Neural progenitor cell (in vitro differentiated cells): ENCODE measurements at regions not wholly inside any gene's neighbourhood (a gene's known extent, or its start where the extent isn't known, plus 50 kb on each side); places are given as distances from the start of the nearest gene placed in this dataset.

Experiments used
- CTCF ChIP-seq: fragments of 200-600 bp; sonication (generic); IDR thresholded peaks from 2 replicates; pipeline ENCODE4 v1.5.1; 2017; ENCODE audit warnings: antibody characterized with exemption, mild to moderate bottlenecking
- EZH2phosphoT487 ChIP-seq: fragments of 200-600 bp; sonication (generic); IDR thresholded peaks from 2 replicates; pipeline ENCODE4 v1.6.1; 2017; ENCODE audit warnings: antibody characterized with exemption

DNA sequence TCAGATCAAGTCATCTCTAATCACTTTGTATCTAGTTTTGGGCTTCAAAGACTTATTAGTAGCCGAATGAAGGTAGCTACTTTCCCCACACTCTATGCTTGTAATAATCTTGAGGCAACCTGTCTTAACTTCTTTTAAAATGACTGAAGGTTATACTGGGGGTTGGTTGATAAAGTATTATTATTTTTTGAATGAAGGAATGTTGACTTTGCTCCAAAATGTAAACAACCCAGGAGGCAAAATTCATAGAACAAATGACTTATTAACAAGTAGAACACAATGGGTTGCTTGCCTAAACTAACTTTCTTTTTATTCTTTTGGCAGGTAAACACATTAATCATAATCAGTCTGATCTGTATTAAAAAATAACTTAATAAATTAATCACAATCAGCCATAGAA is 440.0 kb downstream of the USP25 start:
- TF ChIP-seq CTCF (no peak), EZH2phosphoT487 (no peak)
